GM18873 (cell line): ENCODE measurements at regions not wholly inside any gene's neighbourhood (a gene's known extent, or its start where the extent isn't known, plus 50 kb on each side); places are given as distances from the start of the nearest gene placed in this dataset.
"Not testable (repeated sequence)": the region's sequence is repeated elsewhere in the genome, so short reads cannot be mapped to it uniquely, and the experiment has no call there.

Experiments used
- ATAC-seq: cut with Tn5 transposase; IDR thresholded peaks from one replicate; pipeline ENCODE4 v1.9.1; 2021; ENCODE audit warnings: mild to moderate bottlenecking, moderate library complexity, moderate number of reproducible peaks; ENCODE audit not compliant: unreplicated experiment, low FRiP score

DNA sequence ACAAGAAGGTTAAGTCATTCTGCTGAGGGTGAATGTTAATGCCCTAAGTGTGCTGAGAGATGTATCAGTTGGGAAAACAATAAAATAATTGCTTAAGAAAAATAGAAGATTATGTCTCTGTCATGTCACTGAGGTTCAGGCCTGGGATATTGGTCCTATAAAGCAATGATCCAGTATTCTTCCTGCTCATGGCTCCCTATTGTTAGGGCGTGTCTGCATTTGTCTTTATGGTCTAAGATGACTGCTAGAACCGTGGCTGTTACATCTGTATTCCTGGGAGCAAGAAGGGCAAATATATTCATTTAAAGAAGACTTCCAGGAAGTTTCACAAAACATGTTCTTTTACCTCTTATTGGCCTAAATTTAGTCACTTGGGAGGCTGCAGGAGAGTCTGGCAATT is 125.0 kb downstream of the KCNE4 start:
- ATAC-seq = no peak

DNA sequence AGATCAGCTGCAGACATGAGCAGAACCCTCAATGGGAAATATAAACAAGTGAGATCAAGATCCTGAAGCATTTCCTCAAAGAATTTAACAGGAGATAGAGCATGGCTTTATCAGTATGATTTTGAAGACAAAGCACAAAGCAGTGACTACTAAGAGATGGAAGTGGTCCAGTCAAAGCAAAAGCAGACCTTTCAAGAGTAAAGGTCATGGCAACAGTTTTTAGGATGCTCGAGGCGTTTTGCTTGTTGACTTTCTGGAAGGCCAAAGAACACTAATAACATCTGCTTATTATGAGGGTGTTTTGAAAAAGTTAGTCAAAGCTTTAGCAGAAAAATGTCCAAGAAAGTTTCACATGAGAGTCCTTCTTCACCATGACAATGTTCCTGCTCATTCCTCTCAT is 128.5 kb downstream of the KCNE4 start:
- ATAC-seq = no peak

GRCh38 chr2:223181561-223181960 is 129.6 kb downstream of the KCNE4 start:
- no peak for ATAC-seq

GRCh38 chr2:223182356-223182755 is 130.4 kb downstream of the KCNE4 start:
- no peak for ATAC-seq

GRCh38 chr2:223185638-223186037 is 133.6 kb downstream of the KCNE4 start:
- ATAC-seq = no peak

DNA sequence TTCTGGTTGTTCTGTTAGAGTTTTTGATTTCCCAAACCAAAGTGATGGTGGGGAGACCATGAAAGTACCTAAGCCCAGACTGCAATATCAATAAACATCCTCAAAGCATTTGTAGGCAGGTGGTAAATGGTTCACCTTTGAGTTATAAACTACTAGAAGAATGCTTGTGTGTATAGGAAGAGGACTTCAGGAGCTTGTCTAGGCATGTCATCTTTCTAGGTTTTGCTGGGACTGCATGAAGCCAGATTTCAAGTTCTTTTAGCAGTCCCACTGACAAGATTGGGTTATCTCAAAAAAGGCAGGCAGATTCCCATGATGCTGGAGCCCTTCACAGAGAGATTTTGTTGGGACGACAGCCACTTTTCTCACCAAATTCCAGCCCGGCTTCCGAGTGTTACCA is 135.3 kb downstream of the KCNE4 start:
- ATAC-seq = no peak

DNA sequence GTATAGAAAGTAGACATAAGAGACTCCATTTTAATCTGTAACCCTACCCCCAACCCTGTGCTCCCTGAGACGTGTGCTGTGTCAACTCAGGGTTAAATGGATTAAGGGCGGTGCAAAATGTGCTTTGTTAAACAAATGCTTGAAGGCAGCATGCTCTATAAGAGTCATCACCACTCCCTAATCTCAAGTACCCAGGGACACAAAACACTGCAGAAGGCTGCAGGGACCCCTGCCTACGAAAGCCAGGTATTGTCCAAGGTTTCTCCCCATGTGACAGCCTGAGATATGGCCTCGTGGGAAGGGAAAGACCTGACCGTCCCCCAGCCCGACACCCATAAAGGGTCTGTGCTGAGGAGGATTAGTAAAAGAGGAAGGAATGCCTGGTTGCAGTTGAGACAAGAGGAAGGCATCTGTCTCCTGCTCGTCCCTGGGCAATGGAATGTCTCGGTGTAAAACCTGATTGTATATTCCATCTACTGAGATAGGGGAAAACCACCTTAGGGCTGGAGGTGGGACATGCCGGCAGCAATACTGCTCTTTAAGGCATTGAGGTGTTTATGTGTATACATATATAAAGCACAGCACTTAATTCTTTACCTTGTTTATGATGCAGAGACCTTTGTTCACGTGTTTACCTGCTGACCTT is 138.7 kb downstream of the KCNE4 start:
- ATAC-seq = not testable (repeated sequence)

DNA sequence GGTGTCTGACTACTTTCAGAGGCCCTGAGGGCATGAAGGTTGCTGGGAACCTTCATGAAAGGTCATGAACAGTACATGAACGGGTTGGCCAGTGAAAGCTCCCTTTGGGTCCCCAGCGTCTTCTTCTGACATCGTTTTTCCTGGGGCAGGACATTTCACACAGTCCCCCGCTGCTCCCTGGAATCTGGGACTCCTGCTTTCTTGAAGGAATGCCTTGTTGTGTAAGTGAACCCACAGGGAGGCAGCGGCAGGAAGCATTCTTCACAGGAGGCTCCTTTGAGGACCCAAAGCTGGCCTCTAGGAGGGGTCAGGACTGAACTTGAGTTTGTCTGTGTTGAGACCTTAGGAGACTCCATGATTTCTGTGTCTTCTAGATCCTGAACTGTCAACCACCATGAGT is 144.3 kb downstream of the KCNE4 start:
- ATAC-seq = no peak

DNA sequence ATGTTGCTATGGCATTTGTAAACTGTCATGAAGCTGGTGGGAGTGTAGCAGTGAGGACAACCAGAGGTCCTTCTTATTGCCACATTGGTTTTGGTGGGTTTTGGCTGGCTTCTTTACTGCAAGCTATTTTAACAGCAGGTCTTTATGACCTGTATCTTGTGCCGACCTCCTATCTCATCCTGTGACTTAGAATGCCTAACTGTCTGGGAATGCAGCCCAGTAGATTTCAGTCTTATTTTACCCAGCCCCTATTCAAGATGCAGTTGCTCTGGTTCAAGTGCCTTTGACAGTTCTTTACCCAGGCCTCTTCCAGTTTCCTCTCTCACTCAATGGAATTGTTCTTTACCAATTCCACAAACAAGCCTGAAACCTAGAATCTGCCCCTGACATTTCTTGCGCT is 145.1 kb downstream of the KCNE4 start:
- no peak for ATAC-seq

DNA sequence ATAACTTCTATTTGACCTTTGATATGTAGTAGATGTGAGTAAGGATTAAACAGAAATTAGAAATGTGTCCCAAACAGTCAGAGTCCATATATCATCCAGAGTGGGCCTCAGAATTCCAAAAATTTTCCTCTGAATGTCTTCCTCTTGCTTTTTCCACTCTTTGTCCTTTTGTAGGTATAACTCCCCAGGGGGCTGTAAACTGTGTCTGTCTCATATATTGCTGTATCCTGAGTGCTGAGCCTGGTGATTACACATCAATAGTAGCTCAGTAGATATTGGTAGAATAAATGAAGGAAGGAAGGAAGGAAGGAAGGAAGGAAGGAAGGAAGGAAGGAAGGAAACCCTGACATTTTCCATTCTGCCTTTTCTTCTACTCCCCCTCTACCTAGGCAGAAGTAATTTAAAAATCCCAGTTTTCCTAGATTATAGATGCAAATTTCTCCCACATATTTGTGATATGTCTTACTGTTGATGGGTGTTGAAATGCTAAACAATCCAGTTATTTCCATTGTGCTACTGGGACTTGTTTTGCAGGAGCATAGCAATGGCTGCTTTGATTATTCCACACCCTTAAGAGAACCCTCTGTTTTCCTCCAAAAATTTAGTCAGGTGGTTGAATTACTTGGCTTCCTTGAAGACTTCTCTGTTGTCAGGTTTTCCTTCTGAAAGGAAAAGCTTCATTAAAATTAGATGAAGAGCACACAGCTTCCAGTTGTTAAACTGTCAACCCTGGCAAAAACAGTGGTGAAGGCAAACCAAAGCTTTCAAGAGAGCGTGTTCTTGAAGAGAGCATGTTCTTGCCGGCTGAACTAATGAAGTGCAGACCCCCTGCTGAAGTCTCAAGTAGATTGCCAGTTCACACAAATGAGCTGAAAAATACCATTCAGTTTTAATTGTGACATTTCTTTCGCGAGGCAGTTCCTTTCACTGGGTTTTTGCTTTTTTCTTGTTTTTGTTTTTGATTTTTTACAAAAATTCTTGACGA is 147.8 kb downstream of the KCNE4 start:
- no peak for ATAC-seq

DNA sequence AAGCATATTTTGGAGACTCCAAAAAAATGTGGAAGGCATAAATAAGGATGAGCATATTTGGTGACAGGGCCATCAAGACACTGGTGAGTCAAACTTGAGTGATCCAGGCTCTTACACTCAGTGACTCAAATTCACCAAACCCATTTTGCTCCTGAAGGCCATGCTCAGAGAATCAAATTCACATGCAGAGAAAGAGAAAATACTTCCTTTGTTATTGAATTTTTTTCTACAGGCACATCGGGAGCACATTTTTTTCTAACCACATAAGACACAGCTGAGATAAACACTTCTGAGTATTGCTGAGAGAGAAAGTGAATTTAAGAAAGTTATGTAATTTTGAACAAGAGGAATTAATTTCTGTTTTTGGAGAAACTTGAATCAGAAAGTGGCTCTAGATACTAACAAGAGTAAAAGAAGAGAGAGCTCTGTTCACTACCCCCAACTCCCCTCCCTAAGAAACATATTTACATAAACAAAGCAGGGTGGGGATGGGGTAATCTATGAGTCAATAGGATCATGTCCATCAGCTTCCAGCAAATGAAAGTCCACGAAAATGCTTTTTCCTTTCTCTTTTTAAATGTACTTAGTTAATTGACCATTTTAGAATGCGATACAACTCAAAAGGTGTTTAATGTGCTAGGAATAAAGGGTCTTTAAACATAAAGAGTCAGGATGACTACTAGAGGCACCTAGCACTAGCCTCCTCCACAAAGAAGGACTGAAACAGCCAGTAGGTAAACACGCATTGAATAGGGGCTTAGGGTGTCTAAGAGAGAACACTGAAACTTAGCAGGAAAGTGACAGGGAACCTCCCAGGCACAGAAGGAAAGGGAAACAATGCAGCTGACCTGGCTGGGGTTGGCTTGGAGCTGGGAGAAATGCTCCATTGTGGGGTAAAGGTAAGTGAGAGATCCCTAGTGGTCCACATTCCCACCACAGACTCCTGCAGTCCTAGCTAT is 152.3 kb downstream of the KCNE4 start:
- no peak for ATAC-seq

GRCh38 chr2:223210489-223210888 is 158.5 kb downstream of the KCNE4 start:
- ATAC-seq = no peak

DNA sequence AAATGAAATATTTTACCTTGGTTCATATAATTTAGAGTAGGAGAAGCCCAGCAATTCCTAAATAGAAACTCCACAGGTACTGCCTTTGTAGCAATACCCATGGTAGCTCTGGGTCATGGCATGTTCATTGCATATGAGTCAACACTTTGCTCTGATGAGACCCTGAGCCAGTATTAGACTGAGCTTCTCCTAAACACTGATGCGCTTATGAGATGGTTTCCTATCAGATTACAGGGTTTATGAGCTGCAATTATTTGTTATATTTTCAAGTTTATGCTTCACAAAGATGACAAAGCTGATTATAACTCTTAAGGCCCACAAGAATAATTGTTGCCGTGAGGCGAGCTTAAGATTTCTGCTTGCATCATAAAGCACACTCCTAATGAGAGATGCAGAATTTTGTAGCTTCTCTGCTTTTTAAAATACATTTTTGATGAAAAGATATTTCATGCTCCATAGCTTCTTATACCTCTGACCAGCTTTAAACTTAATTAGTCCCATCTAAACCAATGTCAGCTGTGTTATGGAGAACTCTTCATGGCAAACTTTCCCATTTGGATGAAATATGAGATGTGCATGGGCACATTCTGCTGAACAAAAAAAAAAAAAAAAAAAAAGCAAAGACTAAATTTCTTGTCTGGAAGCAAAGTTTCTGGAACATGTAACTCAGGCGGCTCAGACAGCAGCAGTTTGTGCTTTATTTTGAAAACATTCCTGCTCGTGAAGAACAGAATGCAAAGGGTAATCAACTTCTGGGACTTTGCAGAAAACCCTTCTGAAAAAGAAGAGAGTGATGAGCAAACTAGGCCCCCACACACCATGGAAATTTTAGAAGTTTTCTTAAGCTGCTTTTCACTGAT is 162.6 kb downstream of the KCNE4 start:
- no peak for ATAC-seq

GRCh38 chr2:223215254-223215516 is 163.2 kb downstream of the KCNE4 start:
- ATAC-seq = no peak

GRCh38 chr2:223217373-223217772 is 165.4 kb downstream of the KCNE4 start:
- no peak for ATAC-seq

DNA sequence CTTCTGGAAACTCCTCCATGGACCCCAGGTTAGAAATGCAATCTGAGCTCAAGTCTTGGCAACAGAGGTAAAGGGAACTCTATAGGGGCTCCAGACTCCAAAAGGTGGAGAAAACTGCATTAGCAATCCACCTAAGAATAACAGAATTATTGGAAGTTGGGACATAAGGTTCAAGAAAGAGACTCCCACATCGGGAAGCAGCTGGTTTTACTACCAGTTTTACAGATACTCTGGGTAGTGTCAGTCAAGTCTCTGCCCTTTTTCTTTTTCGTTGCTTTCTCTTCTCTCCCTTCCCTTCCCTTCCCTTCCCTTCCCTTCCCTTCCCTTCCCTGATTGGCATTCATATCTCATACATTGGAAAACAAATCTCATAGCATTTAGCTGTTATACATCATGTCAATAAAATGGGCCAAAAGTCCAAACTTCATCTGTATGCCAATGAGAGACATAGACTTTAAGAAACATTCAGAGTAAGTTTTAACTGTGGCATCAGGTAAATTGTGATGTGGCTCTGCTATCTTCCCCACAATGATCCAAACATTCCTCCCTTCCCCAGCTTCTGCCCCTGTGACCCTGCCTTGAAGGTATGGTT is 166.7 kb downstream of the KCNE4 start:
- no peak for ATAC-seq

- ATAC-seq = no peak
Observed at GRCh38 chr2:223219872-223220657, 168.1 kb downstream of the KCNE4 start.

DNA sequence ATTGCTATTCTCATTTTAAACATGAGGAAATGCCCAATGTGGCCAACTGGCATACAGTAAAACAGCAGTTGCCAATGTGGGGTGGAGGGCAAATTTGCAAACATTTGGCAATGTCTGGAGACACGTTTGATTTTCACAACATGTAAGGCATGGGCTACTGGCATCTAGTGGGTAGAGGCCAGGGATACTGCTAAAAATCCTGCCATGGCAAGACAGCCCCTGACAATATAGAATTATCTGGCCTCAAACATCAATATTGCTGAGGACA is 168.6 kb downstream of the KCNE4 start:
- no peak for ATAC-seq

DNA sequence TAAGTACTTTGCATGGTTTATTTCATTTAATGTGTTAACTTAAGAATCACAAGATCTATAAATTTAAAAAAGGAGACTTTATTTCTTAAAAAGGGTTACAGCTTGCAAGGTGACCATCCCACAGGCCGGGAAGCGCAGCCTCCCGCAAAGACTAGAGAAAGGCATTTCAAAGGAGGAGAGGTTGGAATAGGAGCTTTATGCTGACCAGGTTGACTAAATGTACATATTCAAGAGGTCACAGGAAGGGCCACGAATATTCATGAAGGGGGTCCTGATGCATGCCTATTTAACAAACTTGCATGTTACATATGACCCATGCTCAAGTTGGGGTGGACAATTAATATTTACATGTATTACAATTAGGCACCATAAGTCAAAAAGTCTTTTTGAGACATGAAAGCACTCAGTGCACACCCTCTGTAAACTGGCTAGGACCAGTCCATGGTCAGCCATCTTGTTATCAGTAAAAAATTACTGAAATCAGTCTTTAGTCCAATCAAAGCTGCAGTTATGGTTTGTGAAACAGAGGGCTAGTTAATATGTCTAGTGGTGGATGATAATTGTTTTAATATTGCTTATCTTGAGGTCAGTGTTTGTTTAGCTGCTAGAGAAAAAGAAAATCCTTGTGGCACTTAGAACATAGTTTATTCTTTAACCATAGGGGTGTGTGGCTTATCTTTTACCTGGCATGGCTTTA is 169.3 kb downstream of the KCNE4 start:
- ATAC-seq = no peak
